GM12878 (cell line): ENCODE measurements at regions not wholly inside any gene's neighbourhood (a gene's known extent, or its start where the extent isn't known, plus 50 kb on each side); places are given as distances from the start of the nearest gene placed in this dataset.

ENCODE experiments used
- SPI1 ChIP-seq: IDR thresholded peaks from 2 replicates; pipeline ENCODE4 v1.6.1; 2011; ENCODE audit warnings: low read depth, mild to moderate bottlenecking, low read length, moderate library complexity, borderline replicate concordance; ENCODE audit not compliant: insufficient read depth

DNA sequence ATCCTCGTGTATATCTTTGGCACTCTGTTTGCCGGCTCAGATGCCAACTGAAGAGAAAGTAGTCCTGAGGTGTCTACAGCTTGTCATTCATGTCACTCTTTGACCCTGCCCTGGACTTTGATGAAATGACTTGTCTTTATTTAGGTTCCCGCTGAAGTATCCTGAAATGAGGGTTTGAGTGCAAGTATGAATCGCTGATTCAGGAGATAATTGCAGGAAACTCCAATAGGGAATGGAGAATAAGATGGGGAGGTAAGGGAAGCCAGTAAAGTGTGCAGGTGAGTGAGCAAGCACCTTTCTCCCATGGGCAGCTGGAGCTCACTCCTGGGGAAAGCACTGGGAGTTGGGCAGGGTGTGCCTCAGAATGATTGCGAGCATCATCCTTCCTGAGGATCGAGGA is 50.3 kb upstream of the ZFR start (continued):
- no peak for TF ChIP-seq SPI1
- TF ChIP-seq, all 136 proteins: peak for 0
